ENCODE measurements at regions not wholly inside any gene's neighbourhood (a gene's known extent, or its start where the extent isn't known, plus 50 kb on each side); places are given as distances from the start of the nearest gene placed in this dataset.

- peak in 1 of 2 donors; percentile 20 for DNase-seq (ENCODE audit: low read depth in 2 of 2)
- H3K4me3 ChIP-seq (replicated peaks in 1 of 2; ENCODE audit: low read depth in 2 of 2, low read length in 2 of 2) = no peak overlapping the region
- no peak for TF ChIP-seq CTCF (IDR thresholded peaks at IDR 0.05; ENCODE audit: low read depth, low read length)
These were observed 139.6 kb downstream of the S1PR1 start for GRCh38 chr1:101376121-101377083.

GRCh38 chr1:101377084-101377835 lies 140.4 kb downstream of the S1PR1 start:
- no peak for DNase-seq (ENCODE audit: low read depth in 2 of 2)
- TF ChIP-seq CTCF (IDR thresholded peaks at IDR 0.05; ENCODE audit: low read depth, low read length) = no peak
- no peak overlapping the region for H3K4me3 ChIP-seq (replicated peaks in 1 of 2; ENCODE audit: low read depth in 2 of 2, low read length in 2 of 2)

- no peak for TF ChIP-seq CTCF (IDR thresholded peaks at IDR 0.05; ENCODE audit: low read depth, low read length)
- no peak overlapping the region for H3K4me3 ChIP-seq (replicated peaks in 1 of 2; ENCODE audit: low read depth in 2 of 2, low read length in 2 of 2)
- DNase-seq (ENCODE audit: low read depth in 2 of 2) = no peak
These were observed 142.2 kb downstream of the S1PR1 start for GRCh38 chr1:101379037-101379436.

GRCh38 chr1:101379950-101380349 lies 143.1 kb downstream of the S1PR1 start:
- TF ChIP-seq CTCF (IDR thresholded peaks at IDR 0.05; ENCODE audit: low read depth, low read length) = no peak
- H3K4me3 ChIP-seq (replicated peaks in 1 of 2; ENCODE audit: low read depth in 2 of 2, low read length in 2 of 2) = no peak overlapping the region
- no peak for DNase-seq (ENCODE audit: low read depth in 2 of 2)

- no peak for DNase-seq (ENCODE audit: low read depth in 2 of 2)
- no peak for TF ChIP-seq CTCF (IDR thresholded peaks at IDR 0.05; ENCODE audit: low read depth, low read length)
- no peak overlapping the region for H3K4me3 ChIP-seq (replicated peaks in 1 of 2; ENCODE audit: low read depth in 2 of 2, low read length in 2 of 2)
These were observed 145.3 kb downstream of the S1PR1 start for GRCh38 chr1:101382135-101382534.

- no peak for TF ChIP-seq CTCF (IDR thresholded peaks at IDR 0.05; ENCODE audit: low read depth, low read length)
- DNase-seq (ENCODE audit: low read depth in 2 of 2) = peak; percentile 5 to 15
- H3K4me3 ChIP-seq (replicated peaks in 1 of 2; ENCODE audit: low read depth in 2 of 2, low read length in 2 of 2) = no peak overlapping the region
These were observed 152.2 kb downstream of the S1PR1 start for GRCh38 chr1:101388904-101389546.

All from cardiac fibroblast (primary cell).